ENCODE measurements at regions not wholly inside any gene's neighbourhood (a gene's known extent, or its start where the extent isn't known, plus 50 kb on each side); places are given as distances from the start of the nearest gene placed in this dataset.

GRCh38 chr3:161745741-161746140 is 249.1 kb downstream of the OTOL1 start:
- Histone ChIP-seq H3K4me3 (no peak overlapping the region), H3K9me3 (no peaks in the 10 kb centered on the region), H3K27me3 (no peaks in the 10 kb centered on the region), H3K27ac (no peak overlapping the region), H3K36me3 (no peaks in the 10 kb centered on the region), H3K4me1 (no peaks in the 10 kb centered on the region)
- TF ChIP-seq POLR2A (IDR thresholded peaks at IDR 0.05) (no peak), POLR2AphosphoS5 (IDR thresholded peaks at IDR 0.05) (no peak), CTCF (IDR thresholded peaks at IDR 0.05) (no peak), EP300 (IDR thresholded peaks at IDR 0.05) (no peak)
- ATAC-seq (ENCODE audit: low FRiP score in 2 of 2) (no peak), DNase-seq (no peak)

GRCh38 chr3:161748049-161748448 is 251.4 kb downstream of the OTOL1 start:
- ATAC-seq (ENCODE audit: low FRiP score in 2 of 2) (no peak), DNase-seq (no peak)
- Histone ChIP-seq H3K4me3 (no peak overlapping the region), H3K9me3 (no peaks in the 10 kb centered on the region), H3K27me3 (no peaks in the 10 kb centered on the region), H3K4me1 (no peaks in the 10 kb centered on the region), H3K27ac (no peak overlapping the region), H3K36me3 (no peaks in the 10 kb centered on the region)
- TF ChIP-seq EP300 (IDR thresholded peaks at IDR 0.05) (no peak), POLR2A (IDR thresholded peaks at IDR 0.05) (no peak), CTCF (IDR thresholded peaks at IDR 0.05) (no peak), POLR2AphosphoS5 (IDR thresholded peaks at IDR 0.05) (no peak)

- TF ChIP-seq CTCF (IDR thresholded peaks at IDR 0.05) (no peak), POLR2AphosphoS5 (IDR thresholded peaks at IDR 0.05) (no peak), POLR2A (IDR thresholded peaks at IDR 0.05) (no peak), EP300 (IDR thresholded peaks at IDR 0.05) (no peak)
- H3K9me3 ChIP-seq = no peaks in the 10 kb centered on the region
- no peak for DNase-seq
- H3K27ac ChIP-seq = no peak overlapping the region
- H3K4me1 ChIP-seq = no peaks in the 10 kb centered on the region
- ATAC-seq (ENCODE audit: low FRiP score in 2 of 2) = no peak
- H3K27me3 ChIP-seq = no peaks in the 10 kb centered on the region
- no peak overlapping the region for H3K4me3 ChIP-seq
- WGBS, 2 donors = 90 to 92% methylated on average over 3 of the region's 3 CpGs
- H3K36me3 ChIP-seq = no peaks in the 10 kb centered on the region
These were observed 257.9 kb downstream of the OTOL1 start for GRCh38 chr3:161754420-161755053.

GRCh38 chr3:161759444-161759843 is 262.8 kb downstream of the OTOL1 start:
- no peaks in the 10 kb centered on the region for H3K4me1 ChIP-seq
- no peak overlapping the region for H3K27ac ChIP-seq
- no peaks in the 10 kb centered on the region for H3K36me3 ChIP-seq
- TF ChIP-seq EP300 (IDR thresholded peaks at IDR 0.05) (no peak), POLR2AphosphoS5 (IDR thresholded peaks at IDR 0.05) (no peak), CTCF (IDR thresholded peaks at IDR 0.05) (no peak), POLR2A (IDR thresholded peaks at IDR 0.05) (no peak)
- DNase-seq = no peak
- no peaks in the 10 kb centered on the region for H3K9me3 ChIP-seq
- H3K4me3 ChIP-seq = no peak overlapping the region
- H3K27me3 ChIP-seq = no peaks in the 10 kb centered on the region
- no peak for ATAC-seq (ENCODE audit: low FRiP score in 2 of 2)
- WGBS, 2 donors = 43 to 60% methylated on average over 2 of the region's 2 CpGs

- no peak for TF ChIP-seq POLR2A (IDR thresholded peaks at IDR 0.05)
- TF ChIP-seq EP300 (IDR thresholded peaks at IDR 0.05) = no peak
- TF ChIP-seq CTCF (IDR thresholded peaks at IDR 0.05) = no peak
- TF ChIP-seq POLR2AphosphoS5 (IDR thresholded peaks at IDR 0.05) = no peak
- Histone ChIP-seq H3K4me1 (no peaks in the 10 kb centered on the region), H3K36me3 (no peaks in the 10 kb centered on the region), H3K9me3 (no peaks in the 10 kb centered on the region), H3K4me3 (no peak overlapping the region), H3K27me3 (no peaks in the 10 kb centered on the region), H3K27ac (no peak overlapping the region)
- ATAC-seq (ENCODE audit: low FRiP score in 2 of 2) (no peak), DNase-seq (no peak)
- 70 to 74% methylated on average over 3 of the region's 3 CpGs for WGBS, 2 donors
These were observed 269.7 kb downstream of the OTOL1 start for GRCh38 chr3:161766331-161766730.

Data from upper lobe of left lung (tissue), 6 donors.